ENCODE measurements at regions not wholly inside any gene's neighbourhood (a gene's known extent, or its start where the extent isn't known, plus 50 kb on each side); places are given as distances from the start of the nearest gene placed in this dataset.

- no peak for DNase-seq
- H3K9me3 ChIP-seq (ENCODE audit: insufficient read depth, low read depth), result no peaks in the 10 kb centered on the region
- no TSS peak for BruUV-seq (replicated peaks)
- no peaks in the 10 kb centered on the region for H3F3A ChIP-seq (ENCODE audit: insufficient read depth, low read depth)
- no peaks in the 10 kb centered on the region for H3K9me2 ChIP-seq (ENCODE audit: insufficient read depth)
- 0 out of 2 replicates have a peak, but pooled peaks cover 2% of the 10 kb centered on the region for H3K36me3 ChIP-seq (ENCODE audit: low read depth)
- no peak overlapping the region for H3K4me2 ChIP-seq
- no peak overlapping the region for H2AFZ ChIP-seq
- TF ChIP-seq CTCF (conservative IDR thresholded peaks at IDR 0.05) (no peak), EZH2 (IDR thresholded peaks at IDR 0.05; ENCODE audit: low read depth) (no peak)
- intact Hi-C loops (cut with micrococcal nuclease; ENCODE audit: unreplicated experiment), result no loop called here
- CTCF ChIA-PET, result no interaction called here
- no peaks in the 10 kb centered on the region for H3K4me1 ChIP-seq (replicated peaks; ENCODE audit: insufficient read depth)
- H3K27ac ChIP-seq, result no peak overlapping the region
- no peaks in the 10 kb centered on the region for H3K27me3 ChIP-seq (ENCODE audit: insufficient read depth, low read depth)
- H3K4me3 ChIP-seq, result no peak overlapping the region
- H3K79me2 ChIP-seq (ENCODE audit: low read depth), result no peaks in the 10 kb centered on the region
- no peaks in the 10 kb centered on the region for H4K20me1 ChIP-seq (ENCODE audit: insufficient read depth)
- POLR2A ChIA-PET (ENCODE audit: unreplicated experiment), result no interaction called here
Observed at GRCh38 chr4:157713342-157713741, 459.5 kb downstream of the GASK1B start.

- no peak for DNase-seq
- TF ChIP-seq EZH2 (IDR thresholded peaks at IDR 0.05; ENCODE audit: low read depth) (no peak), CTCF (conservative IDR thresholded peaks at IDR 0.05) (no peak)
- intact Hi-C loops (cut with micrococcal nuclease; ENCODE audit: unreplicated experiment), result no loop called here
- Histone ChIP-seq H3K79me2 (ENCODE audit: low read depth) (no peaks in the 10 kb centered on the region), H3F3A (ENCODE audit: insufficient read depth, low read depth) (no peaks in the 10 kb centered on the region), H3K4me1 (replicated peaks; ENCODE audit: insufficient read depth) (no peaks in the 10 kb centered on the region), H3K9me2 (ENCODE audit: insufficient read depth) (no peaks in the 10 kb centered on the region), H4K20me1 (ENCODE audit: insufficient read depth) (no peaks in the 10 kb centered on the region), H3K4me2 (no peak overlapping the region), H2AFZ (no peak overlapping the region), H3K27me3 (ENCODE audit: insufficient read depth, low read depth) (no peaks in the 10 kb centered on the region), H3K27ac (no peak overlapping the region), H3K9me3 (ENCODE audit: insufficient read depth, low read depth) (no peaks in the 10 kb centered on the region), H3K4me3 (no peak overlapping the region), H3K36me3 (ENCODE audit: low read depth) (0 out of 2 replicates have a peak, but pooled peaks cover 2% of the 10 kb centered on the region)
- no TSS peak for BruUV-seq (replicated peaks)
- POLR2A ChIA-PET (ENCODE audit: unreplicated experiment), result no interaction called here
- CTCF ChIA-PET, result no interaction called here
Observed at GRCh38 chr4:157706155-157706554, 466.7 kb downstream of the GASK1B start.

GRCh38 chr4:157702831-157703230 is 470.0 kb downstream of the GASK1B start:
- H3K4me1 ChIP-seq (replicated peaks; ENCODE audit: insufficient read depth), result no peaks in the 10 kb centered on the region
- no peaks in the 10 kb centered on the region for H3F3A ChIP-seq (ENCODE audit: insufficient read depth, low read depth)
- BruUV-seq (replicated peaks), result no TSS peak
- H2AFZ ChIP-seq, result no peak overlapping the region
- H3K27ac ChIP-seq, result no peak overlapping the region
- no peaks in the 10 kb centered on the region for H3K36me3 ChIP-seq (ENCODE audit: low read depth)
- no peaks in the 10 kb centered on the region for H3K27me3 ChIP-seq (ENCODE audit: insufficient read depth, low read depth)
- H3K79me2 ChIP-seq (ENCODE audit: low read depth), result no peaks in the 10 kb centered on the region
- ChIA-PET CTCF (no interaction called here), POLR2A (ENCODE audit: unreplicated experiment) (no interaction called here)
- no peak overlapping the region for H3K4me3 ChIP-seq
- TF ChIP-seq EZH2 (IDR thresholded peaks at IDR 0.05; ENCODE audit: low read depth) (no peak), CTCF (conservative IDR thresholded peaks at IDR 0.05) (no peak)
- no peaks in the 10 kb centered on the region for H3K9me2 ChIP-seq (ENCODE audit: insufficient read depth)
- intact Hi-C loops (cut with micrococcal nuclease; ENCODE audit: unreplicated experiment), result no loop called here
- no peak for DNase-seq
- no peaks in the 10 kb centered on the region for H3K9me3 ChIP-seq (ENCODE audit: insufficient read depth, low read depth)
- H4K20me1 ChIP-seq (ENCODE audit: insufficient read depth), result no peaks in the 10 kb centered on the region
- H3K4me2 ChIP-seq, result no peak overlapping the region

Data from PC-9 (cell line).